ENCODE measurements at regions not wholly inside any gene's neighbourhood (a gene's known extent, or its start where the extent isn't known, plus 50 kb on each side); places are given as distances from the start of the nearest gene placed in this dataset.

DNA sequence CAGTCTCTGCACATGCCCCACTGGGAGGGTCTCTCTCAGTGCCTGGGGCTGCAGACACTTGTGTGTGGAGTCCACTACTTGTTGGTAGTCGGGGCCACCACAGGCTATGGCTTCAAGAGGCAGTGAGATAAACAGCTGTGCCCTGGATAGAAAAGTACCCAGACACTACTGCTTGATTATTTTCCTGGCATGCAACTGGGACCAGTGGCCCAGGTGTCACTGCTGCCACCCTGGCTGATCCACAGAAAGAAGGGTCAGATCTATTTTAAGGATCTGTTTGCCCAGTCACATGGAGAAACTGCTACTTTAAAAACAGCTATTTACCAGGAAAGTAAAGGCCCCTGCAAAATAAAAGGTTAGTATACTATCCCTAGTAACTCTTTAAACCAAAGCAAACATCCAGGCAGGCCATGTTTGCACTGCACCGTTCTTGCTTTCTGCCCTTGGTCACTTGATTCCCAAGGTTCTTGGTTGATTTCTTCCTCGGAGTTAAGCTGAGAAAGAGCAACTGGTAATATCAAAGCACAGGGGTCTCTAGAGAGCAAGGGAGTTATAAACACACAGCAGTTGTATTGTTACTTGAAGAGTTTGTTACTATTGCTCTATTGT is 99.9 kb downstream of the GLUL start:
- peaks cover 21% of the 10 kb centered on the region for H3K4me1 ChIP-seq
- no peak for TF ChIP-seq POLR2AphosphoS5 (IDR thresholded peaks at IDR 0.05)
- no peak for TF ChIP-seq POLR2A (IDR thresholded peaks at IDR 0.05)
- TF ChIP-seq, protein P1, sequence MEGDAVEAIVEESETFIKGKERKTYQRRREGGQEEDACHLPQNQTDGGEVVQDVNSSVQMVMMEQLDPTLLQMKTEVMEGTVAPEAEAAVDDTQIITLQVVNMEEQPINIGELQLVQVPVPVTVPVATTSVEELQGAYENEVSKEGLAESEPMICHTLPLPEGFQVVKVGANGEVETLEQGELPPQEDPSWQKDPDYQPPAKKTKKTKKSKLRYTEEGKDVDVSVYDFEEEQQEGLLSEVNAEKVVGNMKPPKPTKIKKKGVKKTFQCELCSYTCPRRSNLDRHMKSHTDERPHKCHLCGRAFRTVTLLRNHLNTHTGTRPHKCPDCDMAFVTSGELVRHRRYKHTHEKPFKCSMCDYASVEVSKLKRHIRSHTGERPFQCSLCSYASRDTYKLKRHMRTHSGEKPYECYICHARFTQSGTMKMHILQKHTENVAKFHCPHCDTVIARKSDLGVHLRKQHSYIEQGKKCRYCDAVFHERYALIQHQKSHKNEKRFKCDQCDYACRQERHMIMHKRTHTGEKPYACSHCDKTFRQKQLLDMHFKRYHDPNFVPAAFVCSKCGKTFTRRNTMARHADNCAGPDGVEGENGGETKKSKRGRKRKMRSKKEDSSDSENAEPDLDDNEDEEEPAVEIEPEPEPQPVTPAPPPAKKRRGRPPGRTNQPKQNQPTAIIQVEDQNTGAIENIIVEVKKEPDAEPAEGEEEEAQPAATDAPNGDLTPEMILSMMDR (IDR thresholded peaks at IDR 0.05), result no peak
- no peak for TF ChIP-seq EP300 (IDR thresholded peaks at IDR 0.05)
- DNase-seq (ENCODE audit: low spot score in 2 of 2), result no peak
- H3K27ac ChIP-seq, result no peak overlapping the region
- no peaks in the 10 kb centered on the region for H3K9me3 ChIP-seq
- H3K27me3 ChIP-seq, result no peaks in the 10 kb centered on the region
- 85% methylated on average over 3 of the region's 3 CpGs for WGBS
- no peaks in the 10 kb centered on the region for H3K36me3 ChIP-seq
- no peak overlapping the region for H3K4me3 ChIP-seq

DNA sequence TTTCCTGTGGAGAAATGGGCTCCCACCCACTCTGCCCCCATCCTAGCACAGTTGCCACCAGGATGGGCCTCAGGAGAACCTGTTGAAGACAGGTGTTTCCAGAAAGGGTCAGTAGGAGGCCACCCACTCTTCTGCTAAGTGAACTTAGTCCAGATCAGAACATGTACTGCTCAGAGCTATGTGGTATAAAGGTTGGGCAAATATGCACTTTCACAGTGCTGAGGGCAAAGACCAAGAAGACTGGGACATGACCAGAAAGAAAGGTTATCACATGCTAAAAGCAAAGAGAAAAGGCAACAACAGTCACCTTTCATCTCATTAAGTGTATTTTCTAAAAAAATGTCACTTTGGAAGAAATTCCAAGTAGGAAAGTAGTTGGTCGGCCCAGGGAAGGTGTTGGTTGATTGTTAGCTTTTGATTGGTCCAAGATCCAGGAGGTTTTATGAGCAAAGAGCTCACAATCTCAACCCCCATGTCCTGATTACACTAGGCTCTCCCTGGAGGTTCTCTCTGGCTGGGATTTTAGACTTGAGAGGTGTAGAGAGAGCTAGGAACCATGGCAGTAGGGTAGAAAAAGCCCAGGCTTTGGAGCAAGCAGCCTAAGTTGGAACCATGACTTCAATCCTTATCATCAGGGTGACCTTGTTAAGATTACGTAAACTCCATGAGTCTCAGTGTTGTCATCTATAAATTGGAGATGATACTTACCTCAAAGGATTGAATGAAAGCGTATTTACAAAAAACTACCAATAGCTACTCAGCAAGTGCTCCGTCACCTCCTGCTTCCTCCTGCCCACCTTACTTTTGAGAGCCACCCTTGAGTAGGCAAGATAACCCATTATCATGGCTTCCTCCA is 102.6 kb downstream of the GLUL start:
- Histone ChIP-seq H3K36me3 (no peaks in the 10 kb centered on the region), H3K4me3 (no peak overlapping the region), H3K4me1 (peaks cover 21% of the 10 kb centered on the region), H3K27me3 (no peaks in the 10 kb centered on the region), H3K27ac (peak overlapping the region; percentile 60), H3K9me3 (no peaks in the 10 kb centered on the region)
- WGBS, result 97% methylated on average over 4 of the region's 4 CpGs
- TF ChIP-seq, protein P1 (IDR thresholded peaks at IDR 0.05), result no peak
- TF ChIP-seq EP300 (IDR thresholded peaks at IDR 0.05) (no peak), POLR2A (IDR thresholded peaks at IDR 0.05) (no peak), POLR2AphosphoS5 (IDR thresholded peaks at IDR 0.05) (no peak)
- DNase-seq (ENCODE audit: low spot score in 2 of 2), result no peak

DNA sequence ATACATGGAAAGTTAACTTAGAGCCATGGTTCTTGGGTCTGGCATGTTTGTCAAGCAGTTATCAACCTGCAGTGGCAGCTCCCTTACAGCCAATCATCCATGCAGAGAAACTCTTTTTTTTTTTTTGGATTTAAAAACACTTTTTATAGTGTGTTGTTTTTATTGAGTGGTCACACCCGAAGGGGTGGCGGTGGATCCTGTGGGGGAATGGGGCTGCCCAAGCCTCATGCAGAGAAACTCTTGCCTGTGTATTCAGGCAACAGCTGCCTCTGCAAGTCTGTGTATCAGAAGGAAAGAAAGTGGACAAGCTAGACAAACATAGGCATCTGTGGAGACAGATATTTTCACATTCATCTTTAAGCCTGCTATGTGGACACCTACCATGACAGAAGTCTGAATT is 104.8 kb downstream of the GLUL start:
- Histone ChIP-seq H3K4me1 (peaks cover 21% of the 10 kb centered on the region), H3K36me3 (no peaks in the 10 kb centered on the region), H3K27ac (no peak overlapping the region), H3K27me3 (no peaks in the 10 kb centered on the region), H3K9me3 (no peaks in the 10 kb centered on the region), H3K4me3 (no peak overlapping the region)
- WGBS, result 91% methylated on average over 2 of the region's 2 CpGs
- no peak for DNase-seq (ENCODE audit: low spot score in 2 of 2)
- TF ChIP-seq POLR2AphosphoS5 (IDR thresholded peaks at IDR 0.05), result no peak
- TF ChIP-seq EP300 (IDR thresholded peaks at IDR 0.05), result no peak
- TF ChIP-seq POLR2A (IDR thresholded peaks at IDR 0.05), result no peak
- TF ChIP-seq, protein P1 (IDR thresholded peaks at IDR 0.05), result no peak

DNA sequence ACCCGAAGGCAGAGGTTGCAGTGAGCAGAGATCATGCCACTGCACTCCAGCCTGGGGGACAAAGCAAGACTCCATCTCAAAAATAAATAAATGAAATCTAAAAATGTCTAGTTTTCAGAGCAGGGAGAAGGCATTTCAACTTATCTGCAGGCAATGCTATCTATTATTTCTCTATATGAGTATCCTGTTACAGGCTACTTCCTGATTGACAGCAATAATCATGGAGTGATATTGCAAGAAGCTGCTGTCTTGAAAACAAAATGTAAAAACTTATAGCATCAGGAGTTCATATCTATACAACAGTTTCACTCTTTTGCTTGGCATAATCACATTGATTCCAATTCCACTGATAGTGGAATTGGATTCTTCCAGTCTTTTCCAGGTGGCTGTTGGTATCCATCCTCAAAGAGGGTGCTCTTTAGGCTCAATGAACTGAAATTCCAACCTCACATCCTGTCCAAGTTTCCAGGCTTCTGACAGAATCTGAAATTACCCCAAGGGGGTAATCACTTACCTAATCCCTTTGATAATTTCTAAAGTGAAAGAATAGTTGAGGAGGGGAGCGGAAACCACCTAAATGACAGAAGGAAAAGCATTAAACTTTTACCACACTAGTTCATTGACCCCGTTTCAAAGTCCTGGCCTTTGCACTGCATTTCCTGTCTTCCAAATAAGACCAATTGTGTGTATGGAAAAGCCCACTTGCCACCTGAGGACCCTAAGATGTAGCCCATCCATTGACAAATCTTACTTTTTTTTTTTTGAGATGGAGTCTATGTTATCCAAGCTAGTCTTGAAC is 107.6 kb downstream of the GLUL start:
- no peaks in the 10 kb centered on the region for H3K36me3 ChIP-seq
- H3K27ac ChIP-seq, result no peak overlapping the region
- no peak overlapping the region for H3K4me3 ChIP-seq
- no peak for TF ChIP-seq POLR2AphosphoS5 (IDR thresholded peaks at IDR 0.05)
- no peak for TF ChIP-seq EP300 (IDR thresholded peaks at IDR 0.05)
- no peak for TF ChIP-seq POLR2A (IDR thresholded peaks at IDR 0.05)
- TF ChIP-seq, protein P1 (IDR thresholded peaks at IDR 0.05), result no peak
- no peaks in the 10 kb centered on the region for H3K9me3 ChIP-seq
- peaks cover 10% of the 10 kb centered on the region for H3K4me1 ChIP-seq
- DNase-seq (ENCODE audit: low spot score in 2 of 2), result no peak
- 87% methylated on average over 3 of the region's 3 CpGs for WGBS
- no peaks in the 10 kb centered on the region for H3K27me3 ChIP-seq

DNA sequence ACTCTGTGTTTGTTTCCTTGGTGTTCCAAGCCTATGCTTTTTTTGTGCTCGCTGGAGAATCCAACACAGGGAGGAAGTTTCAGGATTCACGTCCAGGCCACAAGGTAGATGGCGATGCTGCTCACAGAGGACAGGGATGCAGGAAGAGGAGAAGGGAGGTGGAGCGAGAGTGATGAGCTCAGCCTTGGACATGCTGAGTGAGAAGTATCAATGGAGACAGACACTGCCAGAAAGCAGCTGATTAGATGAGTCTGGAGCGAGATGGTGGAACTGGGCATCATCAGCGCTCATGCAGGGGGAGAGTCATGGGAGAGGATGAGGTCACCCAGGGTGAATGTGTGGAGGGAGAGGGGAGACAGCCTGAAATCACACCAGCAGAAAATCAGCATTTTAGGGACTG is 110.0 kb downstream of the GLUL start:
- no peaks in the 10 kb centered on the region for H3K9me3 ChIP-seq
- H3K36me3 ChIP-seq, result no peaks in the 10 kb centered on the region
- TF ChIP-seq POLR2A (IDR thresholded peaks at IDR 0.05) (no peak), POLR2AphosphoS5 (IDR thresholded peaks at IDR 0.05) (no peak), EP300 (IDR thresholded peaks at IDR 0.05) (no peak)
- TF ChIP-seq, protein P1 (IDR thresholded peaks at IDR 0.05), result no peak
- H3K27me3 ChIP-seq, result no peaks in the 10 kb centered on the region
- no peak overlapping the region for H3K4me3 ChIP-seq
- no peak overlapping the region for H3K27ac ChIP-seq
- 60% methylated on average over 6 of the region's 6 CpGs for WGBS
- DNase-seq (ENCODE audit: low spot score in 2 of 2), result no peak
- peaks cover 16% of the 10 kb centered on the region for H3K4me1 ChIP-seq
